ENCODE measurements at regions not wholly inside any gene's neighbourhood (a gene's known extent, or its start where the extent isn't known, plus 50 kb on each side); places are given as distances from the start of the nearest gene placed in this dataset.
"Not testable (repeated sequence)": the region's sequence is repeated elsewhere in the genome, so short reads cannot be mapped to it uniquely, and the experiment has no call there.

GRCh38 chr20:1845163-1845523 lies 50.1 kb upstream of the SIRPA start:
- no peak for DNase-seq

- DNase-seq: no peak
Observed at GRCh38 chr20:1844325-1845162, 50.7 kb upstream of the SIRPA start.

- no peak for DNase-seq
Observed at GRCh38 chr20:1842281-1842680, 52.9 kb upstream of the SIRPA start.

- DNase-seq: peak; percentile 26
Observed at GRCh38 chr20:1841554-1842140, 53.6 kb upstream of the SIRPA start.

- no peak for DNase-seq
Observed at GRCh38 chr20:1840817-1841553, 54.2 kb upstream of the SIRPA start.

- DNase-seq: not testable (repeated sequence)
Observed at GRCh38 chr20:1839376-1840317, 55.6 kb upstream of the SIRPA start.

- DNase-seq: no peak
Observed at GRCh38 chr20:1838556-1839279, 56.5 kb upstream of the SIRPA start.

- no peak for DNase-seq
Observed at GRCh38 chr20:1835186-1836035, 59.8 kb upstream of the SIRPA start.

- no peak for DNase-seq
Observed at GRCh38 chr20:1833728-1834726, 61.2 kb upstream of the SIRPA start.

- no peak for DNase-seq
Observed at GRCh38 chr20:1833216-1833615, 62.0 kb upstream of the SIRPA start.

GRCh38 chr20:1832634-1833033 lies 62.6 kb upstream of the SIRPA start:
- no peak for DNase-seq

- no peak for DNase-seq
Observed at GRCh38 chr20:1831606-1832005, 63.6 kb upstream of the SIRPA start.

- no peak for DNase-seq
Observed at GRCh38 chr20:1831096-1831495, 64.1 kb upstream of the SIRPA start.

GRCh38 chr20:1830240-1830639 lies 65.0 kb upstream of the SIRPA start:
- DNase-seq: peak; percentile 86

GRCh38 chr20:1829531-1829930 lies 65.7 kb upstream of the SIRPA start:
- no peak for DNase-seq

GRCh38 chr20:1828786-1829131 lies 66.4 kb upstream of the SIRPA start:
- DNase-seq: no peak

- DNase-seq: peak; percentile 50
Observed at GRCh38 chr20:1827974-1828785, 67.0 kb upstream of the SIRPA start.

- DNase-seq: no peak
Observed at GRCh38 chr20:1827510-1827973, 67.7 kb upstream of the SIRPA start.

GRCh38 chr20:1825938-1826445 lies 69.2 kb upstream of the SIRPA start:
- DNase-seq: no peak

Measured in NCI-H226 (cell line).